Caco-2 (cell line): ENCODE measurements at regions not wholly inside any gene's neighbourhood (a gene's known extent, or its start where the extent isn't known, plus 50 kb on each side); places are given as distances from the start of the nearest gene placed in this dataset.

Experiments used
- BruUV-seq: library from RNA; stranded (reverse); fragments of 400-500 nt; replicated peaks from 2 replicates; lab custom pipeline; 2021; lab: Mats Ljungman, UMichigan
- CTCF ChIA-PET: fragments of 300-600 bp; sonication (Branson Sonifier 250); formaldehyde crosslinking; loops from one replicate; lab custom pipeline; 2022; ENCODE audit warnings: antibody characterized with exemption; lab: Charles Lee
- POLR2A ChIA-PET: fragments of 300-600 bp; sonication (Branson Sonifier 250); formaldehyde crosslinking; loops from one replicate; lab custom pipeline; 2022; ENCODE audit warnings: antibody characterized with exemption; lab: Charles Lee
- DNase-seq, 2 experiments: peaks; one replicate each; pipeline versions ENCODE4 v3.0.0 to v3.0.0-alpha.2; 2020 to 2022
- H3K27me3 ChIP-seq: replicated peaks from 2 replicates; pipeline ENCODE4 v1.6.0; 2011; ENCODE audit warnings: low read length; ENCODE audit not compliant: control insufficient read depth, insufficient read depth
- H3K36me3 ChIP-seq: 2 replicates; pipeline ENCODE4 v1.5.1; 2011; ENCODE audit warnings: low read length; ENCODE audit not compliant: control insufficient read depth, insufficient read depth
- H3K4me1 ChIP-seq: fragments of 250-450 bp; sonication (Bioruptor Pico); 2 replicates; pipeline ENCODE4 v1.5.1; 2020; ENCODE audit warnings: mild to moderate bottlenecking
- H3K4me3 ChIP-seq: 2 replicates; pipeline ENCODE4 v1.5.1; 2011; ENCODE audit warnings: low read depth, mild to moderate bottlenecking, control low read depth, low read length
- H3K9me3 ChIP-seq: fragments of 250-450 bp; sonication (Bioruptor Pico); 2 replicates; pipeline ENCODE4 v1.5.1; 2020; ENCODE audit warnings: mild to moderate bottlenecking, moderate library complexity
- H3K27ac Mint-ChIP-seq: one replicate; pipeline ENCODE4 v1.8.0; 2022; ENCODE audit warnings: mixed read lengths; ENCODE audit not compliant: unreplicated experiment
- H3K27me3 Mint-ChIP-seq: one replicate; pipeline ENCODE4 v1.8.0; 2022; ENCODE audit warnings: mixed read lengths; ENCODE audit not compliant: insufficient read depth, unreplicated experiment
- H3K36me3 Mint-ChIP-seq: one replicate; pipeline ENCODE4 v1.8.0; 2022; ENCODE audit warnings: mild to moderate bottlenecking, mixed read lengths; ENCODE audit not compliant: insufficient read depth, unreplicated experiment
- H3K4me1 Mint-ChIP-seq: one replicate; pipeline ENCODE4 v1.8.0; 2022; ENCODE audit warnings: low read depth, mixed read lengths; ENCODE audit not compliant: unreplicated experiment
- H3K4me3 Mint-ChIP-seq: one replicate; pipeline ENCODE4 v1.8.0; 2022; ENCODE audit warnings: mild to moderate bottlenecking, moderate library complexity, mixed read lengths; ENCODE audit not compliant: unreplicated experiment
- H3K9me3 Mint-ChIP-seq: one replicate; pipeline ENCODE4 v1.8.0; 2022; ENCODE audit warnings: mixed read lengths; ENCODE audit not compliant: unreplicated experiment
- CTCF ChIP-seq, 2 experiments: fragments of 200-600 bp in 1 of 2; IDR thresholded peaks; 1 replicate in 1 of 2; 2 replicates in 1 of 2; pipeline versions ENCODE4 v1.5.1 to v1.8.0; 2011 to 2022; ENCODE audit warnings: antibody characterized with exemption in 1 of 2, control low read depth in 1 of 2, inconsistent platforms in 1 of 2, low read depth in 1 of 2, low read length in 1 of 2, mild to moderate bottlenecking in 1 of 2, moderate library complexity in 1 of 2; ENCODE audit not compliant: insufficient read depth in 1 of 2, severe bottlenecking in 1 of 2, unreplicated experiment in 1 of 2
- intact Hi-C: fragments of 100-400 bp; cut with micrococcal nuclease; formaldehyde crosslinking; loops from one replicate; pipeline ENCODE4 v1.10.0; 2022; ENCODE audit not compliant: unreplicated experiment

- intact Hi-C loops, result no loop called here
Measured at GRCh38 chr2:186910996-186911395, 62.0 kb upstream of the ZSWIM2 start.

GRCh38 chr2:186909095-186909494, 60.1 kb upstream of the ZSWIM2 start:
- POLR2A ChIA-PET, result no interaction called here
- Histone ChIP-seq H3K9me3 (no peaks in the 10 kb centered on the region), H3K4me1 (no peaks in the 10 kb centered on the region), H3K36me3 (no peaks in the 10 kb centered on the region), H3K4me3 (no peak overlapping the region), H3K27me3 (no peaks in the 10 kb centered on the region)
- no TSS peak for BruUV-seq
- no peak for DNase-seq
- H3K36me3 Mint-ChIP-seq, result no peaks in the 10 kb centered on the region
- no peaks in the 10 kb centered on the region for H3K9me3 Mint-ChIP-seq
- no peak overlapping the region for H3K27ac Mint-ChIP-seq
- no peak overlapping the region for H3K4me3 Mint-ChIP-seq
- intact Hi-C loops, result no loop called here
- no peak for TF ChIP-seq CTCF (IDR thresholded peaks at IDR 0.05; ENCODE audit: insufficient read depth in 1 of 2, low read depth in 1 of 2, low read length in 1 of 2, severe bottlenecking in 1 of 2, unreplicated experiment in 1 of 2)
- CTCF ChIA-PET, result no interaction called here
- H3K4me1 Mint-ChIP-seq, result no peaks in the 10 kb centered on the region
- peaks cover 2% of the 10 kb centered on the region for H3K27me3 Mint-ChIP-seq

More at GRCh38 chr2:186910996-186911395, 62.0 kb upstream of the ZSWIM2 start:
- Mint-ChIP-seq H3K9me3 (no peaks in the 10 kb centered on the region), H3K27me3 (peaks cover 2% of the 10 kb centered on the region), H3K4me1 (no peaks in the 10 kb centered on the region), H3K36me3 (no peaks in the 10 kb centered on the region), H3K27ac (no peak overlapping the region), H3K4me3 (no peak overlapping the region)
- no peak for DNase-seq
- ChIA-PET CTCF (no interaction called here), POLR2A (no interaction called here)
- no peak for TF ChIP-seq CTCF (IDR thresholded peaks at IDR 0.05; ENCODE audit: insufficient read depth in 1 of 2, low read depth in 1 of 2, low read length in 1 of 2, severe bottlenecking in 1 of 2, unreplicated experiment in 1 of 2)
- Histone ChIP-seq H3K4me1 (no peaks in the 10 kb centered on the region), H3K36me3 (no peaks in the 10 kb centered on the region), H3K4me3 (no peak overlapping the region), H3K9me3 (no peaks in the 10 kb centered on the region), H3K27me3 (no peaks in the 10 kb centered on the region)
- no TSS peak for BruUV-seq

- H3K36me3 ChIP-seq, result no peaks in the 10 kb centered on the region
- POLR2A ChIA-PET, result no interaction called here
- Mint-ChIP-seq H3K36me3 (no peaks in the 10 kb centered on the region), H3K9me3 (no peaks in the 10 kb centered on the region), H3K4me3 (no peak overlapping the region), H3K27ac (no peak overlapping the region), H3K27me3 (peaks cover 2% of the 10 kb centered on the region), H3K4me1 (no peaks in the 10 kb centered on the region)
- TF ChIP-seq CTCF (IDR thresholded peaks at IDR 0.05; ENCODE audit: insufficient read depth in 1 of 2, low read depth in 1 of 2, low read length in 1 of 2, severe bottlenecking in 1 of 2, unreplicated experiment in 1 of 2), result no peak
- no peaks in the 10 kb centered on the region for H3K27me3 ChIP-seq
- no peak overlapping the region for H3K4me3 ChIP-seq
- H3K9me3 ChIP-seq, result no peaks in the 10 kb centered on the region
- CTCF ChIA-PET, result no interaction called here
- no peak for DNase-seq
- intact Hi-C loops, result no loop called here
- H3K4me1 ChIP-seq, result no peaks in the 10 kb centered on the region
- no TSS peak for BruUV-seq
Measured at GRCh38 chr2:186907897-186908296, 58.9 kb upstream of the ZSWIM2 start.
